ENCODE measurements at regions not wholly inside any gene's neighbourhood (a gene's known extent, or its start where the extent isn't known, plus 50 kb on each side); places are given as distances from the start of the nearest gene placed in this dataset.
"Not testable (repeated sequence)": the region's sequence is repeated elsewhere in the genome, so short reads cannot be mapped to it uniquely, and the experiment has no call there.

- DNase-seq (ENCODE audit: low read depth in 2 of 2) = no peak
These were observed 63.0 kb downstream of the HLX start for GRCh38 chr1:220942278-220942677.

- not testable (repeated sequence) for DNase-seq (ENCODE audit: low read depth in 2 of 2)
These were observed 63.7 kb downstream of the HLX start for GRCh38 chr1:220942914-220943313.

- no peak for DNase-seq (ENCODE audit: low read depth in 2 of 2)
These were observed 64.2 kb downstream of the HLX start for GRCh38 chr1:220943319-220943996.

GRCh38 chr1:220950576-220950975 is 71.3 kb downstream of the HLX start:
- DNase-seq (ENCODE audit: low read depth in 2 of 2) = no peak

- no peak for DNase-seq (ENCODE audit: low read depth in 2 of 2)
These were observed 73.9 kb downstream of the HLX start for GRCh38 chr1:220952961-220953643.

- no peak for DNase-seq (ENCODE audit: low read depth in 2 of 2)
These were observed 75.3 kb downstream of the HLX start for GRCh38 chr1:220954321-220955075.

- no peak for DNase-seq (ENCODE audit: low read depth in 2 of 2)
These were observed 75.9 kb downstream of the HLX start for GRCh38 chr1:220955116-220955515.

- DNase-seq (ENCODE audit: low read depth in 2 of 2) = no peak
These were observed 77.4 kb downstream of the HLX start for GRCh38 chr1:220956501-220957232.

- no peak for DNase-seq (ENCODE audit: low read depth in 2 of 2)
These were observed 78.0 kb downstream of the HLX start for GRCh38 chr1:220957233-220957605.

GRCh38 chr1:220958234-220958633 is 79.0 kb downstream of the HLX start:
- DNase-seq (ENCODE audit: low read depth in 2 of 2) = no peak

- no peak for DNase-seq (ENCODE audit: low read depth in 2 of 2)
These were observed 82.9 kb downstream of the HLX start for GRCh38 chr1:220962031-220962751.

GRCh38 chr1:220966041-220966440 is 86.8 kb downstream of the HLX start:
- no peak for DNase-seq (ENCODE audit: low read depth in 2 of 2)

GRCh38 chr1:220966473-220966872 is 87.2 kb downstream of the HLX start:
- DNase-seq (ENCODE audit: low read depth in 2 of 2) = no peak

GRCh38 chr1:220966881-220967611 is 87.8 kb downstream of the HLX start:
- no peak for DNase-seq (ENCODE audit: low read depth in 2 of 2)

- no peak for DNase-seq (ENCODE audit: low read depth in 2 of 2)
These were observed 88.7 kb downstream of the HLX start for GRCh38 chr1:220967911-220968310.

- DNase-seq (ENCODE audit: low read depth in 2 of 2) = not testable (repeated sequence)
These were observed 90.0 kb downstream of the HLX start for GRCh38 chr1:220969281-220969680.

GRCh38 chr1:220970311-220970710 is 91.1 kb downstream of the HLX start:
- DNase-seq (ENCODE audit: low read depth in 2 of 2) = no peak

GRCh38 chr1:220971221-220971620 is 92.0 kb downstream of the HLX start:
- no peak for DNase-seq (ENCODE audit: low read depth in 2 of 2)

- no peak for DNase-seq (ENCODE audit: low read depth in 2 of 2)
These were observed 95.2 kb downstream of the HLX start for GRCh38 chr1:220974431-220974830.

GRCh38 chr1:220976390-220976789 is 97.1 kb downstream of the HLX start:
- no peak for DNase-seq (ENCODE audit: low read depth in 2 of 2)

GRCh38 chr1:220979371-220979770 is 100.1 kb downstream of the HLX start:
- DNase-seq (ENCODE audit: low read depth in 2 of 2) = no peak

Data from stimulated activated CD4-positive, alpha-beta T cell treated with anti-CD3 and anti-CD28 coated beads, Interleukin-12 subunit alpha, Interleukin-12 subunit beta, amount 100 ng/mL, for 24 hours (primary cell).